GM18951 (cell line): ENCODE measurements at regions not wholly inside any gene's neighbourhood (a gene's known extent, or its start where the extent isn't known, plus 50 kb on each side); places are given as distances from the start of the nearest gene placed in this dataset.

Source experiments
- POLR2A ChIP-seq: IDR thresholded peaks from 4 replicates; pipeline ENCODE4 v1.6.1; 2011; ENCODE audit warnings: mild to moderate bottlenecking; ENCODE audit not compliant: insufficient read length, insufficient read depth; ENCODE audit errors: extremely low read depth
- in situ Hi-C: fragments of 300-500 bp; cut with MboI; formaldehyde crosslinking; loops from one replicate; pipeline ENCODE4 v1.12.0; 2022; ENCODE audit warnings: low sequenced_read_pairs, mixed read lengths, inconsistent platforms; ENCODE audit not compliant: unreplicated experiment

DNA sequence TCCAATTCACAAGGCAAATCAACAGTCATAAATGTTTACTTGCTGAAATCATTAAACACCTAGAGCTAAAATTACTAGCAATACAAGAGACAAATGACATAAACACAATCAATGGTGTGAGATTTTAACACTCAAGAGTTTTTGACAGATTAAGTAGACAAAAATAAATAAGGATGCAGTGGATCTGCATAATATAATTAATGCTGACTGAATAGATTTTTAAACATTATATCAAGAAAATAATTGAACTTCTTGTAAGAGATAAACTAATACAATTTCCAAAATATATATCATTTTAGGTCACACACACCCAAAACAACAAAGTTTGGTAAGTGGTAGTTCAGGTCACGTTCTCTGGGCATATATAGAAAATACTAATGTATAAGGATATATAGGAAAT, 322.6 kb upstream of the XYLT1 start:
- no peak for TF ChIP-seq POLR2A

DNA sequence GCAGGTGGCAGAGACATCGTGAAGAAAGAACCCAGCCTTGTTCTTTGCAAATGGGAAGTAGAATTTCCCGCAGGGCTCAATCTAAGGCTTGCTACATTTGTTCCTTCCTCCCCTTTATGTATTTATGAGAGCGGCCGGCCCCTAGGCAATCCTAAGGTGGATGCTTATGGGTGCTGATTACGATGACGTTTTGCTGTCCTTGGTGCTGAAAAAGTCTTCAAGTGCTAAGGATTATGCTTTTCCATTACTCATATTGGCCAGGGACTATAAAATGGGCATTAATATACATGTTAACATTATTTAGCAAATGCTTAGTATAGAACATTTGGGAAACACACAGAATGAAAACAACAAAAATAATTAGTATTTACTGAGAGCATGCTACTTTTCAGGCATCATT, 313.3 kb upstream of the XYLT1 start:
- in situ Hi-C loops: no loop called here

More for the DNA sequence above, 322.6 kb upstream of the XYLT1 start:
- in situ Hi-C loops: no loop called here

GRCh38 chr16:17780181-17780580, 309.4 kb upstream of the XYLT1 start:
- no peak for TF ChIP-seq POLR2A
- in situ Hi-C loops: no loop called here

More for the DNA sequence above, 313.3 kb upstream of the XYLT1 start:
- TF ChIP-seq POLR2A: no peak

- in situ Hi-C loops: no loop called here
- TF ChIP-seq POLR2A: no peak
These were observed 306.7 kb upstream of the XYLT1 start for GRCh38 chr16:17777408-17777863.

DNA sequence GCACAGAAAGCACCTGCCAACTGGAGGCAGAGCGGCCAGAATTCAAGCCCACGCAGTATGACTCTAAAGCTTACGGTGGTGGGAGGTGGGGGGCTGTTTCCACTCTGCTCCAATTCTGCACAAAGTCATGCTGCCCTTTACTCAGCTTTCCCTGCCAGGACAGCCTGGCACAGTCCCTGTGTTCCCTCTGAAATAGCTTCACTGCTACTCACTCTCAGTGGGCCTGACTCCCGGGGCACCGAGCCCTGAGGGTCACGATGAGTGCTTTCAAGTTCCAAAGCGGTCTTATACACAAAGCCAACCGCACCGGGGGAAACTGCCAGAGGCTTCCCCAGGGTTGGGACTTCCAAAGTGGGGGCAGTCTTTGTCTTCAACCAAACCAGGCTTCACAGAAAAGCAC, 306.1 kb upstream of the XYLT1 start:
- no peak for TF ChIP-seq POLR2A
- in situ Hi-C loops: no loop called here

- in situ Hi-C loops: no loop called here
- TF ChIP-seq POLR2A: no peak
These were observed 305.7 kb upstream of the XYLT1 start for GRCh38 chr16:17776465-17776864.

GRCh38 chr16:17775061-17775460, 304.3 kb upstream of the XYLT1 start:
- in situ Hi-C loops: no loop called here
- TF ChIP-seq POLR2A: no peak

- no peak for TF ChIP-seq POLR2A
- in situ Hi-C loops: no loop called here
These were observed 302.9 kb upstream of the XYLT1 start for GRCh38 chr16:17773698-17774101.

DNA sequence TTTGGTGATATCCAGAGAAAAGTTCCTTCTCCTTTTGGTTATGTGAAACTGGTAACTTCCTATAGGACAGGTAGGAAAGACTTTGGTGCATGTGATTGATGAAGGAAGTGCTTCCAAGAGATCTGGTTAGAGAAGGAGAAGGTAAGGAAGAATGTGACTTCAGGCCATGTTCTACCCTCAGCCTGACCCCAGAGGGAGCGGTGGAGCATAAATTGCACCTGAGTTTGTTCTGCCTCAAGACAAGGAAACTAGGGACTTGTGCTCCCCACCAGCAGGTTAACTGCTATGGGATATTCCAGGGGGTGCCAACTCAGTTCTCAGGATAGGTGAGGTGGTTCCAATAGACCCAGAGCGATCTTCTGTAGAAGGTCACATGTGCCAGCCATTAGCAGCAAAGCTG, 299.3 kb upstream of the XYLT1 start:
- no peak for TF ChIP-seq POLR2A
- in situ Hi-C loops: no loop called here

- in situ Hi-C loops: no loop called here
These were observed 298.3 kb upstream of the XYLT1 start for GRCh38 chr16:17769065-17769464.

DNA sequence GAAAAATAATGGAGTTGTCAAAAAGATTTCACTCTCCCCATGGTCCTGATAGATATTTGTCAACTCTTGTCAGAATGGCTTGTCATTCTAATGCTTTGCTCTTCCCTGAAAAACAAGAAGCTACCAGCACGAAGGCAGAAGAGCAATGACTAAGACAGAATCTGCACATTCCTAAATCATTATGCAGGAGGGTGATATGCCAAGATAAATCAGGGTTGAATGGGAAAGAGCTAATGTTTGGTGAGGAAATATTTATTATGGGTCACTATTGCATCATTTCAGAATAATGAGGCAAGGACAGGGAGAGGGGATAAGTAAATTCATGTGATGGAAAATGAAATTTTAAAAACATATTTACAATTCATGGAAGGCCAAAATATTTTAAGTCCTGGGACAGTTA, 297.5 kb upstream of the XYLT1 start:
- TF ChIP-seq POLR2A: no peak
- in situ Hi-C loops: no loop called here

More at GRCh38 chr16:17769065-17769464, 298.3 kb upstream of the XYLT1 start:
- no peak for TF ChIP-seq POLR2A

GRCh38 chr16:17766012-17766411, 295.3 kb upstream of the XYLT1 start:
- TF ChIP-seq POLR2A: no peak
- in situ Hi-C loops: no loop called here

DNA sequence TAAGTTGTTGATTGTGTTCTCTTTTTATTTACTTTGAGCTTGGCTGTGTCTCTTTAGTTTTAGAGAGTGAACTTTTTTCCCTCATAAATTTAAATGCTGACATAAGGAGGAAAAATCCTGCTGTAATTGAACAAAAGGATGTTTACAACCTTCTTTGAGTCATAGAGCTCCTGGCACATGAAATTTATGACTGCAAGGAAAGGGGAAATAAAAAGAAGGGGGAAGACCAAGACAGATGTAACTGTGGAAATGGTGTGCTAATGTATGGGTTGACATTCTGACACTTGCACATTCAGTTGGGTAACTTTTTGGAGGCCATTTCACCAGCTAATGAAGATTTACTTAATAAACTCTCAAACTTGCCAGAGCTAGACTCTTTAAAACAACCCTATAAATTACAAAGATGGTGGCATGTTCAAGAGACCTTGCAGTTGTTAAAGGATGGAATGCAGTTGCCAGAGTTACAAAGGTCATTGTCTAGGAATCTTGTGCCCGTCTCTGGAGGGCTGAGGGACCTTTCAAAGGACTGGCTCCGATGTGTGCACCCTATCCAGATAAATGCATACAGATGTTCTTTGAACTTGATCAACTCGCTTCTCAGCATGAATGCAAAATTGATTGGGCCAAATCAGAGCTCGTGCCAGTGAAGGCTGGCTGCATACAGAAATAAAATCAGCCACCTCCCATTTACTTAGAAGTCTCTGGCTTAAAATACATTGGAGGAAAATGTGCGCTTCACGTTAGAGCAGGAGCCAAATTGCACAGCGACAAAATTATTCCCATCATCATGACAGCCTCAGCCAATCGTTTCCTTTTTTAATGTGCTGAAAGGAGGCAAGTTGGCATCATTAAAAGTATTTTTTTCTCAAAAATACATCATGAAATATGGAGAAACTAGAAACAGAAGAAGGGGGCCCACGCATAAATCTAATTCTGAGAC, 289.0 kb upstream of the XYLT1 start:
- in situ Hi-C loops: no loop called here

DNA sequence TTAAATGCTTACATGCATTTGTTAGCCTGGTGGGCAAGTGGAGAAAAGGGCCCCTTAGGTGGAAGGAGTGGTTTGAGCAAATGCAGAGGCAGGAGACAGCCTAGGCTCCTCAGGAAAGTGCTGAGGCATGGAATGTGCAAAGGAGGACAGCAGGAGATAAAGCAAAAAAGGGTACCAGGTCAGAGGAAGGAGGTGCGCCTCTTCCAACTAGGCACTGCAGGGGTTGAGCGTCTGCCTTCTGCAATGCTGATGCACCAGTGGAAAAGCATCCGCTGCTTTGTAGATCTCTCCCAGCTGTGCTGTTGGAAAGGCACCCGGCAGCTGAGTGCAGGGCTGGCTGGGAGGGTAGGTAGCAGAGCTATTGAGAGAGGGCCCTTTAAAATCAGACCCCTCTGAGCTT, 287.0 kb upstream of the XYLT1 start:
- in situ Hi-C loops: no loop called here
- TF ChIP-seq POLR2A: no peak

More for the DNA sequence above, 289.0 kb upstream of the XYLT1 start:
- no peak for TF ChIP-seq POLR2A
